ELF-1 (cell line): ENCODE measurements at regions not wholly inside any gene's neighbourhood (a gene's known extent, or its start where the extent isn't known, plus 50 kb on each side); places are given as distances from the start of the nearest gene placed in this dataset.

Source experiments
- DNase-seq: peaks from one replicate; pipeline ENCODE4 v3.0.0-alpha.2; 2016; ENCODE audit warnings: low read depth, low spot score

GRCh38 chr12:15033029-15033428, 60.2 kb downstream of the PDE6H start:
- no peak for DNase-seq

- DNase-seq, result no peak
Measured at GRCh38 chr12:15033641-15034040, 60.8 kb downstream of the PDE6H start.

- no peak for DNase-seq
Measured at GRCh38 chr12:15035185-15035584, 62.3 kb downstream of the PDE6H start.

- DNase-seq, result peak; percentile 21
Measured at GRCh38 chr12:15037091-15037687, 64.3 kb downstream of the PDE6H start.

- DNase-seq, result no peak
Measured at GRCh38 chr12:15038137-15038536, 65.3 kb downstream of the PDE6H start.

GRCh38 chr12:15044471-15044870, 71.6 kb downstream of the PDE6H start:
- no peak for DNase-seq

- no peak for DNase-seq
Measured at GRCh38 chr12:15045451-15045850, 72.6 kb downstream of the PDE6H start.

GRCh38 chr12:15047611-15048010, 74.8 kb downstream of the PDE6H start:
- DNase-seq, result no peak

- no peak for DNase-seq
Measured at GRCh38 chr12:15049461-15050153, 76.8 kb downstream of the PDE6H start.

- DNase-seq, result no peak
Measured at GRCh38 chr12:15050659-15051058, 77.8 kb downstream of the PDE6H start.

- DNase-seq, result no peak
Measured at GRCh38 chr12:15052691-15053090, 79.8 kb downstream of the PDE6H start.

- DNase-seq, result no peak
Measured at GRCh38 chr12:15056218-15056617, 83.4 kb downstream of the PDE6H start.
